ENCODE measurements at regions not wholly inside any gene's neighbourhood (a gene's known extent, or its start where the extent isn't known, plus 50 kb on each side); places are given as distances from the start of the nearest gene placed in this dataset.

- CTCF ChIA-PET, result no interaction called here
Measured at GRCh38 chr10:20972925-20973324, 75.8 kb upstream of the NEBL start.

GRCh38 chr10:20971901-20972300, 74.8 kb upstream of the NEBL start:
- Histone ChIP-seq H3K27ac (no peak overlapping the region), H3K4me2 (no peak overlapping the region), H3F3A (ENCODE audit: insufficient read depth, low read depth) (no peaks in the 10 kb centered on the region), H3K9me3 (ENCODE audit: insufficient read depth, low read depth) (no peaks in the 10 kb centered on the region), H3K36me3 (ENCODE audit: low read depth) (no peaks in the 10 kb centered on the region), H3K27me3 (ENCODE audit: insufficient read depth, low read depth) (no peaks in the 10 kb centered on the region), H4K20me1 (ENCODE audit: insufficient read depth) (no peaks in the 10 kb centered on the region), H3K4me3 (no peak overlapping the region), H2AFZ (no peak overlapping the region), H3K4me1 (replicated peaks; ENCODE audit: insufficient read depth) (no peaks in the 10 kb centered on the region), H3K79me2 (ENCODE audit: low read depth) (no peaks in the 10 kb centered on the region), H3K9me2 (ENCODE audit: insufficient read depth) (no peaks in the 10 kb centered on the region)
- DNase-seq, result no peak
- BruUV-seq (replicated peaks), result no TSS peak
- TF ChIP-seq EZH2 (IDR thresholded peaks at IDR 0.05; ENCODE audit: low read depth) (no peak), CTCF (conservative IDR thresholded peaks at IDR 0.05) (no peak)
- ChIA-PET POLR2A (ENCODE audit: unreplicated experiment) (no interaction called here), CTCF (no interaction called here)
- intact Hi-C loops (cut with micrococcal nuclease; ENCODE audit: unreplicated experiment), result no loop called here

More at GRCh38 chr10:20972925-20973324, 75.8 kb upstream of the NEBL start:
- no peak for DNase-seq
- H3K4me1 ChIP-seq (replicated peaks; ENCODE audit: insufficient read depth), result no peaks in the 10 kb centered on the region
- TF ChIP-seq EZH2 (IDR thresholded peaks at IDR 0.05; ENCODE audit: low read depth) (no peak), CTCF (conservative IDR thresholded peaks at IDR 0.05) (no peak)
- no peak overlapping the region for H3K4me2 ChIP-seq
- no peaks in the 10 kb centered on the region for H3K79me2 ChIP-seq (ENCODE audit: low read depth)
- H4K20me1 ChIP-seq (ENCODE audit: insufficient read depth), result no peaks in the 10 kb centered on the region
- H3K9me3 ChIP-seq (ENCODE audit: insufficient read depth, low read depth), result no peaks in the 10 kb centered on the region
- intact Hi-C loops (cut with micrococcal nuclease; ENCODE audit: unreplicated experiment), result no loop called here
- no peaks in the 10 kb centered on the region for H3K9me2 ChIP-seq (ENCODE audit: insufficient read depth)
- H3K27ac ChIP-seq, result no peak overlapping the region
- no peaks in the 10 kb centered on the region for H3K36me3 ChIP-seq (ENCODE audit: low read depth)
- H2AFZ ChIP-seq, result no peak overlapping the region
- H3F3A ChIP-seq (ENCODE audit: insufficient read depth, low read depth), result no peaks in the 10 kb centered on the region
- H3K4me3 ChIP-seq, result no peak overlapping the region
- no TSS peak for BruUV-seq (replicated peaks)
- POLR2A ChIA-PET (ENCODE audit: unreplicated experiment), result no interaction called here
- no peaks in the 10 kb centered on the region for H3K27me3 ChIP-seq (ENCODE audit: insufficient read depth, low read depth)

- H4K20me1 ChIP-seq (ENCODE audit: insufficient read depth), result no peaks in the 10 kb centered on the region
- H3K9me2 ChIP-seq (ENCODE audit: insufficient read depth), result no peaks in the 10 kb centered on the region
- H3K79me2 ChIP-seq (ENCODE audit: low read depth), result no peaks in the 10 kb centered on the region
- DNase-seq, result no peak
- ChIA-PET CTCF (no interaction called here), POLR2A (ENCODE audit: unreplicated experiment) (no interaction called here)
- H3K4me1 ChIP-seq (replicated peaks; ENCODE audit: insufficient read depth), result no peaks in the 10 kb centered on the region
- H2AFZ ChIP-seq, result no peak overlapping the region
- no peak overlapping the region for H3K27ac ChIP-seq
- no peaks in the 10 kb centered on the region for H3K36me3 ChIP-seq (ENCODE audit: low read depth)
- no peaks in the 10 kb centered on the region for H3K27me3 ChIP-seq (ENCODE audit: insufficient read depth, low read depth)
- H3K9me3 ChIP-seq (ENCODE audit: insufficient read depth, low read depth), result no peaks in the 10 kb centered on the region
- no peak for TF ChIP-seq CTCF (conservative IDR thresholded peaks at IDR 0.05)
- TF ChIP-seq EZH2 (IDR thresholded peaks at IDR 0.05; ENCODE audit: low read depth), result no peak
- no peak overlapping the region for H3K4me2 ChIP-seq
- H3K4me3 ChIP-seq, result no peak overlapping the region
- no peaks in the 10 kb centered on the region for H3F3A ChIP-seq (ENCODE audit: insufficient read depth, low read depth)
- BruUV-seq (replicated peaks), result no TSS peak
- intact Hi-C loops (cut with micrococcal nuclease; ENCODE audit: unreplicated experiment), result no loop called here
Measured at GRCh38 chr10:20970708-20971107, 73.6 kb upstream of the NEBL start.
